Activated effector memory CD4-positive, alpha-beta T cell treated with anti-CD3 and anti-CD28 coated beads, Interleukin-2, amount 50 U/mL, for 16 hours (primary cell): ENCODE measurements at regions not wholly inside any gene's neighbourhood (a gene's known extent, or its start where the extent isn't known, plus 50 kb on each side); places are given as distances from the start of the nearest gene placed in this dataset.

ENCODE experiments used
- DNase-seq: peaks from one replicate; pipeline ENCODE4 v3.0.0-alpha.2; 2020

DNA sequence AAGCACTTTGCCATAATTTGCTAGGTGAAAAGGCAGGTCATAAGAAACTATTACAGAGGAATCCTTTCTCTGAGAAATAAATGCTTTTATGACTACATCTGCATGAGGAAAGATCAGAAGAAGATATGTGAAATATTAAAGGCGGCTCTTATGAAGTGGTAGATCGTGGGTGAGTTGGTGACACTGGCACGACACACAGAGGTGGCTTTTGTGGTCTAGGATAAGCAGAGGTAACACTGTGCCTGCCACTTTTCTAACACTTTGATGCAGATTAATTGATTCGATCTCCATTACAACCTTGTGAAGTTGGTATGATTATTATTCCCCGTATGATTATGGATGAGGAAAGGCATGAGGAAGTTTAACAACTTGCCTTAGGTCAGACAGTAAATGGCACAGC, 60.0 kb upstream of the ELK3 start:
- DNase-seq, result no peak

- no peak for DNase-seq
These were observed 58.0 kb upstream of the ELK3 start for GRCh38 chr12:96136161-96136560.

GRCh38 chr12:96136725-96137378, 57.3 kb upstream of the ELK3 start:
- no peak for DNase-seq

GRCh38 chr12:96140174-96140573, 54.0 kb upstream of the ELK3 start:
- no peak for DNase-seq

DNA sequence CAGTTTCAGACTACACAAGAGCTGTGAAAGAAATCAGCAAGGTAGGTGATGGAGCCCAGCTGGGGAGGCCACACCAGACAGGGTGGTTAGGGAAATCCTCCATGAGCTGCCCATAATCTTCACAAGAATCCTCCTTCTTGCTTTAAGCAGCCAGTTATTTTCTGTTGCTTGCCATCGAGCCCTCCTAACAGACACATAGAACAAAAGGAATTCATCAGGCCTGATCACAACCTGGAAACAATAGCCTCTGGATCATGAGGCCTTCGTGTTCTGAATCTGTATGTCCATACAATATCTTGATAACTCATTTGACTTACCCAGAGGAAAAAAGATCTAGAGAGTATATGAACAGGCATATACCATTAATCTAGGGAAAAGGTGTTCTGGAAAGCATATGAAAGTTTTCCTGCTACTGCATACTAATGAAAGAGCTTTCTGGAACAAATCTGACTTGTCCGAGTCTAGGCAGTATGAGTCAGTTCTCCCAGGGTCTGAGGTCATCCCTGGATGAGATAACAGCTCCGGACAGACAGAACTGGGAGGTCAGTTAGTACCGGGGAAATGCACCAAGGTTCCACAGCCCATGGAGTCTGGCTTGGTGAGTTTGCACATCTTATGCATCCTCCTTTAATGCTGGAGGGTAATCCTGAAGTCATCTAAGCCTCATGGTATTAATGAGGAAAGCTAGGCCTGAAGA, 52.8 kb upstream of the ELK3 start:
- DNase-seq, result no peak

- no peak for DNase-seq
These were observed 50.8 kb upstream of the ELK3 start for GRCh38 chr12:96143392-96143791.

DNA sequence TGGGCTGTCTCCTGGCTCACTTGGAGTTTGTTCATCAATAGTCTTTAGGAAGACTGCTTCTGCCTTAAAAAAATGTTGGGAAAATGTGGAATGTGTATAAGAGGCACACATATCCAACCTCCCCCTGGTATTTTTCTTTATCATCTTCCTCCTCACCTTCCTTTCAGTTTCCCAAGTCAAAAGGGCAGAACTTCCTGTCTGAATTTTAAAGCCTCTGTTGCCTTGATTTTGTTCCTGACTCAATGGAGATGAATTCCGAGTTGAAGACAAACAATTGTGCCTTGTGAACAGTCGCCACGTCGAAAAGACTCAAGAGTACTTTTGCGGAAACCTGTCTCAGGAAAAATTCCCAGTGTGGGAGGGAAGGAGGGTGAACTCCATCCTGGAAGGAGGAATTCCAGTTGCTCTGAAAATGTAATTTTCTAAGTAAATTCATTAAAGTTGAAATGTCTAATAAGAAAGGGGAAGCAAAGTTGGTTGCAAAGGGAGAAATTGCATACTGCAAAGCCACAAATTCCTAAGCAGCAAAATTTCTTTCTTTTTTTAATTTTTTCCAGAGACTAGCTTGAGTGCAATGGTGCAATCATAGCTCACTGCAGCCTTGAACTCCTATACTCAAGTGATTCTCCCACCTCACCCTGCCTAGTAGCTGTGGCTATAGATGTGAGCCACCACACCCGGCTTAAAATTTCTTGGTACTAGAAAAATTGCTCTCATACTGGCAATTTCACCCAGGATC, 50.2 kb upstream of the ELK3 start:
- DNase-seq, result no peak
